PC-3 (cell line): ENCODE measurements at regions not wholly inside any gene's neighbourhood (a gene's known extent, or its start where the extent isn't known, plus 50 kb on each side); places are given as distances from the start of the nearest gene placed in this dataset.

Experiments
- ATAC-seq: fragments of 200-7000 bp; cut with Tn5 transposase; 2 replicates; pipeline ENCODE4 v1.9.1; 2020; ENCODE audit warnings: mild to moderate bottlenecking, moderate library complexity
- BruUV-seq: library from RNA; stranded (reverse); fragments of 400-500 nt; replicated peaks from 2 replicates; lab custom pipeline; 2021; lab: Mats Ljungman, UMichigan
- CTCF ChIA-PET: fragments of 300-600 bp; sonication (Branson Sonifier 250); formaldehyde crosslinking; loops from one replicate; lab custom pipeline; 2022; ENCODE audit warnings: antibody characterized with exemption; lab: Charles Lee
- POLR2A ChIA-PET: fragments of 300-600 bp; sonication (Branson Sonifier 250); formaldehyde crosslinking; loops from one replicate; lab custom pipeline; 2022; ENCODE audit warnings: antibody characterized with exemption; ENCODE audit not compliant: unreplicated experiment; lab: Charles Lee
- DNase-seq: peaks from one replicate; pipeline ENCODE4 v3.0.0-alpha.2; 2015
- H2AFZ ChIP-seq: fragments of 300-600 bp; sonication (generic); 2 replicates; pipeline ENCODE4 v1.6.0; 2016; ENCODE audit warnings: antibody characterized with exemption, low read length
- H3F3A ChIP-seq: fragments of 300-600 bp; sonication (generic); one replicate; pipeline ENCODE4 v1.6.0; 2017; ENCODE audit warnings: antibody characterized with exemption, low read length, control low read depth, mild to moderate bottlenecking; ENCODE audit not compliant: unreplicated experiment
- H3K27ac ChIP-seq: fragments of 300-600 bp; sonication (generic); 2 replicates; pipeline ENCODE4 v1.5.1; 2016; ENCODE audit warnings: mild to moderate bottlenecking, low read length
- H3K27me3 ChIP-seq: fragments of 300-600 bp; sonication (generic); 2 replicates; pipeline ENCODE4 v1.6.1; 2016; ENCODE audit warnings: low read length, mixed read lengths
- H3K36me3 ChIP-seq: fragments of 300-600 bp; sonication (generic); 2 replicates; pipeline ENCODE4 v1.6.1; 2016; ENCODE audit warnings: low read depth, mixed run types, low read length, mixed read lengths
- H3K4me1 ChIP-seq: fragments of 300-600 bp; sonication (generic); 2 replicates; pipeline ENCODE4 v1.5.1; 2016; ENCODE audit warnings: low read length; ENCODE audit not compliant: insufficient read depth
- H3K4me2 ChIP-seq: fragments of 300-600 bp; sonication (generic); 2 replicates; pipeline ENCODE4 v1.6.0; 2016; ENCODE audit warnings: low read length
- H3K4me3 ChIP-seq: fragments of 300-600 bp; sonication (generic); 2 replicates; pipeline ENCODE4 v1.5.1; 2016; ENCODE audit warnings: mild to moderate bottlenecking, low read length, mixed read lengths
- H3K79me2 ChIP-seq: fragments of 300-600 bp; sonication (generic); 2 replicates; pipeline ENCODE4 v1.6.1; 2017; ENCODE audit warnings: low read length, mixed read lengths
- H3K9ac ChIP-seq: fragments of 300-600 bp; sonication (generic); 2 replicates; pipeline ENCODE4 v1.6.0; 2016; ENCODE audit warnings: mild to moderate bottlenecking, low read length
- H3K9me2 ChIP-seq: fragments of 300-600 bp; sonication (generic); replicated peaks from 2 replicates; pipeline ENCODE4 v1.6.1; 2016; ENCODE audit warnings: mixed run types, low read length, mixed read lengths
- H3K9me3 ChIP-seq: fragments of 300-600 bp; sonication (generic); 2 replicates; pipeline ENCODE4 v1.6.1; 2016; ENCODE audit warnings: low read length, mixed read lengths
- H4K20me1 ChIP-seq: fragments of 300-600 bp; sonication (generic); 2 replicates; pipeline ENCODE4 v1.6.1; 2016; ENCODE audit warnings: low read length, mixed read lengths
- EZH2 ChIP-seq: fragments of 300-600 bp; sonication (generic); IDR thresholded peaks from one replicate; pipeline ENCODE4 v1.6.1; 2017; ENCODE audit warnings: antibody characterized with exemption, mild to moderate bottlenecking, low read length; ENCODE audit not compliant: unreplicated experiment
- EZH2phosphoT487 ChIP-seq: fragments of 300-600 bp; sonication (generic); IDR thresholded peaks from 2 replicates; pipeline ENCODE4 v1.6.1; 2018; ENCODE audit warnings: mild to moderate bottlenecking, antibody characterized with exemption, low read length, borderline replicate concordance
- intact Hi-C: fragments of 100-400 bp; cut with micrococcal nuclease; formaldehyde crosslinking; loops from 2 replicates; pipeline ENCODE4 v1.9.0; 2023
- TF ChIP-seq, protein P1 (sequence below): fragments of 300-600 bp; sonication (generic); conservative IDR thresholded peaks from 2 replicates; pipeline ENCODE4 v1.5.1; 2017; ENCODE audit warnings: antibody characterized with exemption, low read depth, mild to moderate bottlenecking, low read length

GRCh38 chr3:69646287-69647067 is 92.8 kb upstream of the MITF start:
- no peak for TF ChIP-seq EZH2phosphoT487
- no TSS peak for BruUV-seq
- Histone ChIP-seq H4K20me1 (no peaks in the 10 kb centered on the region), H3K9me3 (no peaks in the 10 kb centered on the region), H3K36me3 (no peaks in the 10 kb centered on the region), H3K27ac (no peak overlapping the region), H3K27me3 (no peaks in the 10 kb centered on the region), H2AFZ (no peak overlapping the region), H3K4me3 (no peak overlapping the region), H3K9me2 (no peaks in the 10 kb centered on the region), H3K79me2 (no peaks in the 10 kb centered on the region), H3K9ac (no peak overlapping the region), H3K4me2 (no peak overlapping the region), H3F3A (no peaks in the 10 kb centered on the region), H3K4me1 (peaks cover 30% of the 10 kb centered on the region)
- intact Hi-C loops = no loop called here
- ATAC-seq (no peak), DNase-seq (no peak)
- CTCF ChIA-PET = no interaction called here
- POLR2A ChIA-PET = no interaction called here

DNA sequence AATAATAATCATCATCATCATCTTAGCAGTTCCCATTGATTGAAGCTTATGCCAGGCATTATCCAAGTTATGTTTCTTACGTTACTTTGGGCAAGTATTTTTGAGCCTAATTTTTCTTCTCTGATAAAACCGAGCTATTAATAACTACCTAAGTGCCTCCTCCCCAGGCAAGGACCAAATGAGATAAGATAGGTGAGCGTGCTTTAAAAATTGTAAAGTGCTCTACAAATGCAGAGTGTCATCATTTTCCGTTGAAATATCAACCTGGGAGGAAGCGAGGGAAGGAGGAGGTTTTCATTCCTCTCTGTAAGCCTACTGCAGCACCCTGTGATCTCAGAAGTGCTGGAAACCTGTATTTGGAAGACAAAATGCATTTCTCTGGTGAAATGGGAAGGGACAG is 96.7 kb upstream of the MITF start:
- intact Hi-C loops = no loop called here
- no peak overlapping the region for H3K9ac ChIP-seq
- POLR2A ChIA-PET = no interaction called here
- ATAC-seq (no peak), DNase-seq (no peak)
- TF ChIP-seq EZH2 (no peak), EZH2phosphoT487 (no peak)
- TF ChIP-seq, protein P1, sequence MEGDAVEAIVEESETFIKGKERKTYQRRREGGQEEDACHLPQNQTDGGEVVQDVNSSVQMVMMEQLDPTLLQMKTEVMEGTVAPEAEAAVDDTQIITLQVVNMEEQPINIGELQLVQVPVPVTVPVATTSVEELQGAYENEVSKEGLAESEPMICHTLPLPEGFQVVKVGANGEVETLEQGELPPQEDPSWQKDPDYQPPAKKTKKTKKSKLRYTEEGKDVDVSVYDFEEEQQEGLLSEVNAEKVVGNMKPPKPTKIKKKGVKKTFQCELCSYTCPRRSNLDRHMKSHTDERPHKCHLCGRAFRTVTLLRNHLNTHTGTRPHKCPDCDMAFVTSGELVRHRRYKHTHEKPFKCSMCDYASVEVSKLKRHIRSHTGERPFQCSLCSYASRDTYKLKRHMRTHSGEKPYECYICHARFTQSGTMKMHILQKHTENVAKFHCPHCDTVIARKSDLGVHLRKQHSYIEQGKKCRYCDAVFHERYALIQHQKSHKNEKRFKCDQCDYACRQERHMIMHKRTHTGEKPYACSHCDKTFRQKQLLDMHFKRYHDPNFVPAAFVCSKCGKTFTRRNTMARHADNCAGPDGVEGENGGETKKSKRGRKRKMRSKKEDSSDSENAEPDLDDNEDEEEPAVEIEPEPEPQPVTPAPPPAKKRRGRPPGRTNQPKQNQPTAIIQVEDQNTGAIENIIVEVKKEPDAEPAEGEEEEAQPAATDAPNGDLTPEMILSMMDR = no peak
- H3K9me2 ChIP-seq = no peaks in the 10 kb centered on the region
- H3K4me1 ChIP-seq = peaks cover 1% of the 10 kb centered on the region
- BruUV-seq = no TSS peak
- no peaks in the 10 kb centered on the region for H3K79me2 ChIP-seq
- H4K20me1 ChIP-seq = no peaks in the 10 kb centered on the region
- no peak overlapping the region for H2AFZ ChIP-seq
- no peak overlapping the region for H3K4me2 ChIP-seq
- CTCF ChIA-PET = no interaction called here
- no peaks in the 10 kb centered on the region for H3K9me3 ChIP-seq
- no peaks in the 10 kb centered on the region for H3K27me3 ChIP-seq
- H3K27ac ChIP-seq = no peak overlapping the region
- H3F3A ChIP-seq = no peaks in the 10 kb centered on the region
- H3K36me3 ChIP-seq = no peaks in the 10 kb centered on the region
- H3K4me3 ChIP-seq = no peak overlapping the region

DNA sequence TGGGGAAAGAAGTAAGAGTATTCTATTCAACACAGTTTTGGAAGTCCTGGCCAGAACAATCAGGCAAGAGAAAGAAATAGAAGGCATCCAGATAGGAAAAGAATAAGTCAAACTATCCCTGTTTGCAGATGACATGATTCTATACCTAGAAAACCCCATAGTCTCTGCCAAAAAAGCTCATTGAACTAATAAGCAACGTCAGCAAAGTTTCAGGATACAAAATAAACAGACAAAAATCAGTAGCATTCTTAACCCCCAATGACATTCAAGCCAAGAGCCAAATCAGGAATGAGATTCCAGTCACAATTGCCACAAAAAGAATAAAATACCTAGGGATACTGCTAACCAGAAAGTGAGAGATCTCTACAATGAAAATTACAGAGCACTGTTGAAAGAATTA is 99.4 kb upstream of the MITF start:
- no peaks in the 10 kb centered on the region for H3K27me3 ChIP-seq
- H3K4me2 ChIP-seq = no peak overlapping the region
- H3F3A ChIP-seq = no peaks in the 10 kb centered on the region
- no peak overlapping the region for H2AFZ ChIP-seq
- no peak overlapping the region for H3K27ac ChIP-seq
- H3K36me3 ChIP-seq = no peaks in the 10 kb centered on the region
- intact Hi-C loops = no loop called here
- DNase-seq = no peak
- no peaks in the 10 kb centered on the region for H3K79me2 ChIP-seq
- H3K4me3 ChIP-seq = no peak overlapping the region
- ChIA-PET POLR2A (no interaction called here), CTCF (no interaction called here)
- no peaks in the 10 kb centered on the region for H4K20me1 ChIP-seq
- H3K9me2 ChIP-seq = no peaks in the 10 kb centered on the region
- no peaks in the 10 kb centered on the region for H3K4me1 ChIP-seq
- H3K9me3 ChIP-seq = no peaks in the 10 kb centered on the region
- no peak overlapping the region for H3K9ac ChIP-seq
- no peak for ATAC-seq
- no TSS peak for BruUV-seq
- TF ChIP-seq, protein P1 = no peak
